ENCODE measurements at regions not wholly inside any gene's neighbourhood (a gene's known extent, or its start where the extent isn't known, plus 50 kb on each side); places are given as distances from the start of the nearest gene placed in this dataset.
A peak's percentile ranks its signal among the peaks of the same experiment; 100 is the strongest.

DNA sequence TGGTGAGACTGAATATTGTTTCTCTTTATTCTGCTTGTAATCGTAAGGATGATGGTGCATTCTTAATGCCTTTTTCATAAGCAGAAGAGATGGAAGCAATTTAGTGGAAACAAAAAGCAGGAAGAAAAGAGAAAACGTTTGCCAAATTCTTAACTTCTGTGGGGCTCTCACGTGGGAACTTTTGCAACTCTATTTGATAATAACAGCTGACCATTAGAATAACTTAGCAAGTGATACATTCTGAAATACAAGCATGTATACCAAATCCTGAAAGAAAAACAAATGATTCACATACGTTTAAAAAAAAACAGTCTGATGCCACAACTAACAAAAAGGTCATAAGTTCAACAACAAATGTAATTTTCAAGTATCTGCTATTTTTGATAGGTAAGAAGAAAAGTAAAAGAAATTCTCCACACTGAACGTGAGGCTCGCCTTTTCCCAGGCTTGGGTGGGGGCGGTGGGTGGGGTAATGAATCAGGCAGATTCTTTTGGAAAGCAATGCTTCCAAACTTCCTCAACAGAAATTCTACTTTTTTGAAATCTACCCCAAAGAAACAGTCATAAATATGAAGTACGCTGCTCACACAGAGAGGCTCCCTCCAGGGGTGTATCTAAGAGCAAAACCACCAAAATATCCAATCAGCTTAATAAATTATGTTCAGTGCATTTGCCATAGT lies 446.2 kb upstream of the MGMT start:
- Mint-ChIP-seq H3K27me3 (ENCODE audit: low read depth, poor library complexity) (peaks cover 13% of the 10 kb centered on the region), H3K27ac (no peak overlapping the region), H3K4me3 (peak overlapping the region; percentile 29), H3K4me1 (peaks cover 47% of the 10 kb centered on the region), H3K9me3 (no peaks in the 10 kb centered on the region), H3K36me3 (ENCODE audit: low read depth) (no peaks in the 10 kb centered on the region)
- DNase-seq: no peak
- TF ChIP-seq, protein P1, sequence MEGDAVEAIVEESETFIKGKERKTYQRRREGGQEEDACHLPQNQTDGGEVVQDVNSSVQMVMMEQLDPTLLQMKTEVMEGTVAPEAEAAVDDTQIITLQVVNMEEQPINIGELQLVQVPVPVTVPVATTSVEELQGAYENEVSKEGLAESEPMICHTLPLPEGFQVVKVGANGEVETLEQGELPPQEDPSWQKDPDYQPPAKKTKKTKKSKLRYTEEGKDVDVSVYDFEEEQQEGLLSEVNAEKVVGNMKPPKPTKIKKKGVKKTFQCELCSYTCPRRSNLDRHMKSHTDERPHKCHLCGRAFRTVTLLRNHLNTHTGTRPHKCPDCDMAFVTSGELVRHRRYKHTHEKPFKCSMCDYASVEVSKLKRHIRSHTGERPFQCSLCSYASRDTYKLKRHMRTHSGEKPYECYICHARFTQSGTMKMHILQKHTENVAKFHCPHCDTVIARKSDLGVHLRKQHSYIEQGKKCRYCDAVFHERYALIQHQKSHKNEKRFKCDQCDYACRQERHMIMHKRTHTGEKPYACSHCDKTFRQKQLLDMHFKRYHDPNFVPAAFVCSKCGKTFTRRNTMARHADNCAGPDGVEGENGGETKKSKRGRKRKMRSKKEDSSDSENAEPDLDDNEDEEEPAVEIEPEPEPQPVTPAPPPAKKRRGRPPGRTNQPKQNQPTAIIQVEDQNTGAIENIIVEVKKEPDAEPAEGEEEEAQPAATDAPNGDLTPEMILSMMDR (IDR thresholded peaks at IDR 0.05): no peak

- Mint-ChIP-seq H3K27me3 (ENCODE audit: low read depth, poor library complexity) (peaks cover 16% of the 10 kb centered on the region), H3K36me3 (ENCODE audit: low read depth) (no peaks in the 10 kb centered on the region), H3K9me3 (no peaks in the 10 kb centered on the region), H3K27ac (peak overlapping the region; percentile 83), H3K4me3 (peak overlapping the region; percentile 29), H3K4me1 (peaks cover 47% of the 10 kb centered on the region)
- TF ChIP-seq, protein P1 (IDR thresholded peaks at IDR 0.05): no peak
- peak; percentile 50 for DNase-seq
These were observed 445.3 kb upstream of the MGMT start for GRCh38 chr10:129021594-129022304.

- H3K4me1 Mint-ChIP-seq: peaks cover 51% of the 10 kb centered on the region
These were observed 444.0 kb upstream of the MGMT start for GRCh38 chr10:129023082-129023481.

GRCh38 chr10:129024046-129024445 lies 443.0 kb upstream of the MGMT start:
- DNase-seq: no peak
- H3K27me3 Mint-ChIP-seq (ENCODE audit: low read depth, poor library complexity): peaks cover 16% of the 10 kb centered on the region
- TF ChIP-seq, protein P1 (IDR thresholded peaks at IDR 0.05): no peak
- H3K27ac Mint-ChIP-seq: peak overlapping the region; percentile 8
- H3K36me3 Mint-ChIP-seq (ENCODE audit: low read depth): no peaks in the 10 kb centered on the region
- no peaks in the 10 kb centered on the region for H3K9me3 Mint-ChIP-seq
- H3K4me3 Mint-ChIP-seq: no peak overlapping the region
- peaks cover 56% of the 10 kb centered on the region for H3K4me1 Mint-ChIP-seq

More at GRCh38 chr10:129023082-129023481, 444.0 kb upstream of the MGMT start:
- DNase-seq: no peak
- H3K4me3 Mint-ChIP-seq: peak overlapping the region; percentile 24
- no peaks in the 10 kb centered on the region for H3K9me3 Mint-ChIP-seq
- H3K27ac Mint-ChIP-seq: peak overlapping the region; percentile 6
- peaks cover 21% of the 10 kb centered on the region for H3K27me3 Mint-ChIP-seq (ENCODE audit: low read depth, poor library complexity)
- no peaks in the 10 kb centered on the region for H3K36me3 Mint-ChIP-seq (ENCODE audit: low read depth)
- TF ChIP-seq, protein P1 (IDR thresholded peaks at IDR 0.05): no peak

DNA sequence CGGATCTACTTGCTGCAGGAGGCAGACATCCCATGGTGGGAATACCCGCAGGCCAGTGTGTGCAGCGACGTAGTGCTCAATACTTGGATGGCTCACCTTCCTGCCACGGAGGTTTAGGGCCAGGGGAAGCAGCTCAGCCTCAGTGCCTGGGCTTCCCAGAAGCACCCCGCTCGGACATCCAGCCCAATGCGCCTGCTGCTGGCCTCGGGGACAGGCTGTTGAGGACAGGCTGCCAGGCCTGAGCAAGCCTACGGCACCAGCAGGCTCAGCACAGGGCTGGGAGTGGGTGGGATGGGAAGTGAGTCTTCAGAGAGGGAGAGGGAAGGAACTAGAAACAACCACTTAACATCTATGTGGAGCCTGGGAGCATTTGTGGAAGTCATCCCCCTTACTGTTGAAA lies 441.3 kb upstream of the MGMT start:
- H3K27me3 Mint-ChIP-seq (ENCODE audit: low read depth, poor library complexity): peaks cover 16% of the 10 kb centered on the region
- H3K36me3 Mint-ChIP-seq (ENCODE audit: low read depth): no peaks in the 10 kb centered on the region
- no peak overlapping the region for H3K27ac Mint-ChIP-seq
- H3K4me1 Mint-ChIP-seq: peaks cover 54% of the 10 kb centered on the region
- H3K9me3 Mint-ChIP-seq: no peaks in the 10 kb centered on the region
- DNase-seq: no peak
- H3K4me3 Mint-ChIP-seq: no peak overlapping the region
- TF ChIP-seq, protein P1 (IDR thresholded peaks at IDR 0.05): no peak
